Suprapubic skin (tissue), 4 donors: ENCODE measurements at regions not wholly inside any gene's neighbourhood (a gene's known extent, or its start where the extent isn't known, plus 50 kb on each side); places are given as distances from the start of the nearest gene placed in this dataset.
"Not testable (repeated sequence)": the region's sequence is repeated elsewhere in the genome, so short reads cannot be mapped to it uniquely, and the experiment has no call there.

ENCODE experiments used
- DNase-seq, 2 donors: peaks; one replicate each; pipeline ENCODE4 v3.0.0-alpha.2; 2019; ENCODE audit warnings: low spot score in 2 of 2
- H3K27ac ChIP-seq: fragments of 200-600 bp; sonication (generic); one replicate; pipeline ENCODE4 v1.5.1; 2019
- H3K27me3 ChIP-seq: fragments of 200-600 bp; sonication (generic); one replicate; pipeline ENCODE4 v1.5.1; 2019
- H3K36me3 ChIP-seq: fragments of 200-600 bp; sonication (generic); one replicate; pipeline ENCODE4 v1.5.1; 2019
- H3K4me1 ChIP-seq: fragments of 200-600 bp; sonication (generic); one replicate; pipeline ENCODE4 v1.5.1; 2019
- H3K4me3 ChIP-seq: fragments of 200-600 bp; sonication (generic); one replicate; pipeline ENCODE4 v1.5.1; 2019; ENCODE audit warnings: mild to moderate bottlenecking
- H3K9me3 ChIP-seq: fragments of 200-600 bp; sonication (generic); one replicate; pipeline ENCODE4 v1.5.1; 2019
- EP300 ChIP-seq: sonication (generic); formaldehyde crosslinking; IDR thresholded peaks from one replicate; pipeline ENCODE4 v1.6.1; 2017; ENCODE audit warnings: antibody characterized with exemption
- POLR2A ChIP-seq, 2 donors: fragments of 450-650 bp; IDR thresholded peaks; one replicate each; pipeline ENCODE4 v1.6.1; 2017; ENCODE audit warnings: antibody characterized with exemption in 2 of 2, mild to moderate bottlenecking in 2 of 2, moderate library complexity in 2 of 2
- POLR2AphosphoS5 ChIP-seq, 3 donors: sonication (generic); formaldehyde crosslinking; IDR thresholded peaks; one replicate each; pipeline ENCODE4 v1.6.1; 2017; ENCODE audit warnings: antibody characterized with exemption in 3 of 3
- WGBS: methylation state at CpG from one replicate; pipeline ENCODE4 v1.1.5; 2018; 5-methylcytosine and 5-hydroxymethylcytosine counted together
- TF ChIP-seq, protein P1 (sequence below), 2 donors: fragments of 200-600 bp in 1 of 2; fragments of 450-650 bp in 1 of 2; sonication (generic) in 1 of 2; IDR thresholded peaks; one replicate each; pipeline ENCODE4 v1.5.1; 2016 to 2019; ENCODE audit warnings: antibody characterized with exemption in 2 of 2, mild to moderate bottlenecking in 1 of 2, moderate library complexity in 1 of 2

DNA sequence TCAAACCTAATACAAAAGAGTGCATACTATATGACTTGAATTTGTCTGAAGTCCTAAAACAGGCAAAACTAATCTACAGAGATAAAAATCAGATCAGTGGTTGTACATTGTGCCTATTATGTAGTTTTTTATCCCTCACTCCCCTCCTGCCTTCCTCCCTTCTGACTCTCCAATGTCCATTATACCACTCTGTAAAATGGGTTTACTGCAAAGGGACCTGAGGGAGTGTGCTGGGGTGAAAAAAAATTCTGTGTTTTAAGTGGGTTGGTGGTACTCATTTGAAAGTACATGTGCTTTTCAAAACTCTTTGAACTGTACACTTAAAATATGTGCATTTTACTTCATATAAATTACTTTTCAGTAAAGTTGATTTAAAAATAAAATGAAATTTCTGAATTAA is 89.0 kb upstream of the UBE2E3 start:
- H3K4me1 ChIP-seq: no peaks in the 10 kb centered on the region
- no peak overlapping the region for H3K4me3 ChIP-seq
- no peaks in the 10 kb centered on the region for H3K9me3 ChIP-seq
- no peaks in the 10 kb centered on the region for H3K36me3 ChIP-seq
- TF ChIP-seq POLR2AphosphoS5 (IDR thresholded peaks at IDR 0.05): no peak
- no peak for TF ChIP-seq EP300
- TF ChIP-seq POLR2A (IDR thresholded peaks at IDR 0.05): no peak
- TF ChIP-seq, protein P1, sequence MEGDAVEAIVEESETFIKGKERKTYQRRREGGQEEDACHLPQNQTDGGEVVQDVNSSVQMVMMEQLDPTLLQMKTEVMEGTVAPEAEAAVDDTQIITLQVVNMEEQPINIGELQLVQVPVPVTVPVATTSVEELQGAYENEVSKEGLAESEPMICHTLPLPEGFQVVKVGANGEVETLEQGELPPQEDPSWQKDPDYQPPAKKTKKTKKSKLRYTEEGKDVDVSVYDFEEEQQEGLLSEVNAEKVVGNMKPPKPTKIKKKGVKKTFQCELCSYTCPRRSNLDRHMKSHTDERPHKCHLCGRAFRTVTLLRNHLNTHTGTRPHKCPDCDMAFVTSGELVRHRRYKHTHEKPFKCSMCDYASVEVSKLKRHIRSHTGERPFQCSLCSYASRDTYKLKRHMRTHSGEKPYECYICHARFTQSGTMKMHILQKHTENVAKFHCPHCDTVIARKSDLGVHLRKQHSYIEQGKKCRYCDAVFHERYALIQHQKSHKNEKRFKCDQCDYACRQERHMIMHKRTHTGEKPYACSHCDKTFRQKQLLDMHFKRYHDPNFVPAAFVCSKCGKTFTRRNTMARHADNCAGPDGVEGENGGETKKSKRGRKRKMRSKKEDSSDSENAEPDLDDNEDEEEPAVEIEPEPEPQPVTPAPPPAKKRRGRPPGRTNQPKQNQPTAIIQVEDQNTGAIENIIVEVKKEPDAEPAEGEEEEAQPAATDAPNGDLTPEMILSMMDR (IDR thresholded peaks at IDR 0.05): no peak
- no peak overlapping the region for H3K27ac ChIP-seq
- no peaks in the 10 kb centered on the region for H3K27me3 ChIP-seq
- DNase-seq: no peak

DNA sequence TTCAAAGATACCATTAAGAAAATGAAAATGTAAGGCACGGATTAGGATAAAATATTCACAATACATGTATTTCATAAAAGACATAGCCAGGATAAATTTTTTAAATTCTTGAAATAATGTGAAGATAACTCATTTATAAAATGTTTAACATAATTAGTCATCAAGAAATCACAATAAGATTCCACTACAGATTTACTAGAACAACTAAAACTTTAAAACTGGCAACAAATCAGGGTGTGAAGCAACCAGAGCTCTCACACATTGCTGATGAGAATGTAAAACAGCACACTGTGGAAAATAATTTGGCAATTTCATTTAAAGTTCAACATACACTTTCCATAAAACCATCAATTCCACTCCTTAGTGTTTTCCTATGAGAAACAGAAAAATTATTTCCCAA is 89.6 kb upstream of the UBE2E3 start:
- Histone ChIP-seq H3K4me3 (no peak overlapping the region), H3K27me3 (no peaks in the 10 kb centered on the region), H3K9me3 (no peaks in the 10 kb centered on the region), H3K4me1 (no peaks in the 10 kb centered on the region), H3K27ac (no peak overlapping the region), H3K36me3 (no peaks in the 10 kb centered on the region)
- no peak for DNase-seq
- TF ChIP-seq POLR2A (IDR thresholded peaks at IDR 0.05): no peak
- TF ChIP-seq, protein P1 (IDR thresholded peaks at IDR 0.05): no peak
- TF ChIP-seq EP300: no peak
- no peak for TF ChIP-seq POLR2AphosphoS5 (IDR thresholded peaks at IDR 0.05)
- 89% methylated on average over 1 of the region's 1 CpG for WGBS

DNA sequence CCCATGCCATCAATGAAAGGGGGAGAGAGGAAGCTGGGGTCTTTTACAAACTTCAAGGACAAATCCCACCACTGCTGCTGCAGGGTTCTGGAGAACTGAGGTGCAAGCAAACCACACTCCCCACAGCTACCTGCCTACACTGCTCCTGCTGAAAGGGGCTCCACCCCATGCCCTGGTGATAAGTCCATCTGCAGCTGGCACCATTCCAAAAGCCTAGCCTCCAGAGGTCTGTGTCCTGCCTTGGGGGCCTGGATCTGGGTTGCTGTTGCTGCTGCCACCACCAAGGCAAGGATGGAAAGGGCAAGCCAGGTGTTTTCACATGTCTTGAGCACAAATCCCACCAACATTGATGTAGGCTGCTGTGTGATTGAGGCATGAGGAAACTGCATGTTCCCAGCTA is 97.4 kb upstream of the UBE2E3 start:
- no peak for TF ChIP-seq POLR2A (IDR thresholded peaks at IDR 0.05)
- no peak for TF ChIP-seq POLR2AphosphoS5 (IDR thresholded peaks at IDR 0.05)
- TF ChIP-seq EP300: no peak
- TF ChIP-seq, protein P1 (IDR thresholded peaks at IDR 0.05): no peak
- no peak overlapping the region for H3K27ac ChIP-seq
- DNase-seq: no peak
- H3K4me3 ChIP-seq: no peak overlapping the region
- H3K4me1 ChIP-seq: no peaks in the 10 kb centered on the region
- H3K36me3 ChIP-seq: no peaks in the 10 kb centered on the region
- H3K27me3 ChIP-seq: no peaks in the 10 kb centered on the region
- H3K9me3 ChIP-seq: no peaks in the 10 kb centered on the region

DNA sequence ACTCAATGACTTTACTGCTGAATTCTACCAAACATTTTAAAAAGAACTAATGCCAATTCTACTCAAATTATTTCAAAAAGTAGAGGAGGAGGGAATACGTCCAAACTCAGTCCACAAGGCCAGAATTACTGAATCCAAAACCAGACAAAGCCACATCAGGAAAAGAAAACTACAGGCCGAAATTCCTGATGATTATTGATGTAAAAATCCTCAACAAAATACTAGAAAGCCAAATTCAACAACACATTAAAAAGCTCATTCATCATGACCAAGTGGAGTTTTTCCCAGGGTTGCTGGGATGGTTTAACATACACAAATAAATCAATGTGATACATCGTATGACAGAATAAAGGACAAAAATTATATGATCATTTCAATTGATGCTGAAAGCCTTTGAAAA is 103.9 kb upstream of the UBE2E3 start:
- H3K27me3 ChIP-seq: no peaks in the 10 kb centered on the region
- no peaks in the 10 kb centered on the region for H3K4me1 ChIP-seq
- H3K27ac ChIP-seq: no peak overlapping the region
- H3K9me3 ChIP-seq: peaks cover 5% of the 10 kb centered on the region
- no peak overlapping the region for H3K4me3 ChIP-seq
- DNase-seq: no peak
- TF ChIP-seq, protein P1 (IDR thresholded peaks at IDR 0.05): no peak
- TF ChIP-seq POLR2A (IDR thresholded peaks at IDR 0.05): no peak
- TF ChIP-seq EP300: no peak
- no peak for TF ChIP-seq POLR2AphosphoS5 (IDR thresholded peaks at IDR 0.05)
- no peaks in the 10 kb centered on the region for H3K36me3 ChIP-seq
- 17% methylated on average over 3 of the region's 3 CpGs for WGBS

DNA sequence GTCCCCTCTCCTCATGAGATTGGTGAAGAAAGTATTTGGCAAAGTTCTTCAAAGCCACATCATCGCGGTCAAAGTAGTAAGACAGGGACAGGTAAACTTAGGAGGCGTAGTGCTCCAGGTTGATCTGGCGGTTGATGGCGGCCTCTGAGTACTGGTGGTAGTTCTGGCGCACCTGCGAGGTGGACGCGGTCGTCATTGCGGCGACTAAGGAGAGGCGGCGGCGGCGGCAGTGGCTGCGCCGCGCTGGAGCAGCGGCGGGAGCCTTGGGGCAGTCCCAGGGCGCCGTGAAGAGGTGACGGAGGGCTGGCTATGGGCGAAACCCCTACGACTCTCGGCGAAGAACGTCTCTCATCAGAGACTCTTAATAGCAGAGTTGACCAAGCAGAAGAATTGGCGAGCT is 107.2 kb upstream of the UBE2E3 start:
- Histone ChIP-seq H3K36me3 (no peaks in the 10 kb centered on the region), H3K4me1 (no peaks in the 10 kb centered on the region), H3K27me3 (no peaks in the 10 kb centered on the region), H3K4me3 (no peak overlapping the region), H3K27ac (no peak overlapping the region), H3K9me3 (peaks cover 5% of the 10 kb centered on the region)
- no peak for DNase-seq
- TF ChIP-seq POLR2A (IDR thresholded peaks at IDR 0.05) (no peak), EP300 (no peak)
- TF ChIP-seq, protein P1 (IDR thresholded peaks at IDR 0.05): no peak
- 78% methylated on average over 24 of the region's 30 CpGs for WGBS

DNA sequence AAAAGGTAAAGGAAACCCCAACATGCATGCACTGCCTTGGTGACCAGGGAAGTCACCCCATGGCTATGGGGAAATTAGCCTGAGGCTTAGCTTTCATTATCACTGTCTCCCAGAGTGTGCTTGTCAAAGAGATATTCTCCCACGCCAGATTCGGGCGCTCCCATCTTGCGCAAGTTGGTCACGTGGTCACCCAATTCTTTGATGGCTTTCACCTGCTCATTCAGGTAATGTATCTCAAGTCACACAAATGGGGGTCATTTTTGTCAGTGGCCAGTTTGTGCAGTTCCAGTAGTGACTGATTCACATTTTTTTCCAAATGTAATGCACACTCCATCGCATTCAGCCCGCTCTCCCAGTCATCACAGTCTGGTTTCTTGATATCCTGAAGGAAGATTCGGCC is 107.6 kb upstream of the UBE2E3 start:
- not testable (repeated sequence) for H3K4me1 ChIP-seq
- 91% methylated on average over 8 of the region's 8 CpGs for WGBS

More for the DNA sequence above, 107.6 kb upstream of the UBE2E3 start:
- not testable (repeated sequence) for H3K27me3 ChIP-seq, H3K9me3 ChIP-seq, H3K27ac ChIP-seq, DNase-seq, H3K4me3 ChIP-seq, H3K36me3 ChIP-seq
